ENCODE measurements at regions not wholly inside any gene's neighbourhood (a gene's known extent, or its start where the extent isn't known, plus 50 kb on each side); places are given as distances from the start of the nearest gene placed in this dataset.

DNA sequence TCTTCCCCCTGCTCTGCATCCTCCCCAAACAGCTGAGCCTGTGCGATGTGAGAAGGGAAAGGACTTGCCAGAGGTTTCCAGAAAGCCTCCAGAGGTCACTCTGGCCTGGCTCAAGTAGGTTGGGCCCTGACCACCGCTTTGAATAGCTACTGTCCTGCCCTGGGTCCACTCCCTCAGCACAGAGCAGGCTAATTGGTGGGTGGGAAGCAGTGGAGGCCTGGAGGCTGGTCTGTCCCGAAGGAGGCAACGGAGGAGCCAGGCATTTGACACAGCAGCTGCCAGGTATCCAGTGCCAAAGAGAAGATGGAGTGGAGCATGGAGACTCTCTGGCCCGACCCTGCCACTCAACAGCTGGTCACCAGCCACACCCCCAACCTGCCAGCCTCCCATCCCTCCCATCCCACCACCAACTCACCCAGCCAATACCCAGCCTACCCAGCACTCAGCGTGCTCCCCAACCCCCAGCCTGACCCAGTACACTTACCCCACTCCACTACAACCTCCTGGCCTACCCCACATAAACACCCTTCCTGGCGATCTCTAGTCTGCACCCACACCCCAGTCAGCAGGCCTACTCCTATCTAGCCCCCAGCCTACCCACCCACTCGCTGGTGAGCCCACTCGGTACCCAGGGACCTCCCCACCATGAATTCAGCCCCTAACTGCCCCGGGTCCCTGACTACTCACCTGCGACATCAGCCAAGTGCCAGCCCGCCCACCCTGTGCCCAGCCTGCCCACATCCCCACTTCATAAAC, 64.6 kb upstream of the COL13A1 start:
- H3K27me3 Mint-ChIP-seq (ENCODE audit: low read depth, unreplicated experiment): peaks cover 18% of the 10 kb centered on the region
- H3K4me3 Mint-ChIP-seq (ENCODE audit: unreplicated experiment): no peak overlapping the region
- Histone ChIP-seq H4K20me1 (ENCODE audit: insufficient read depth, low read length) (no peaks in the 10 kb centered on the region), H3K27me3 (ENCODE audit: insufficient read depth, low read length) (no peaks in the 10 kb centered on the region), H3K36me3 (ENCODE audit: insufficient read depth, low read length) (no peaks in the 10 kb centered on the region), H3K9ac (ENCODE audit: low read length) (no peak overlapping the region), H3K79me2 (ENCODE audit: insufficient read depth, low read length) (no peaks in the 10 kb centered on the region), H3K4me2 (ENCODE audit: low read length) (no peak overlapping the region), H3K4me3 (ENCODE audit: insufficient read depth, low read depth, low read length) (no peak overlapping the region), H3K27ac (ENCODE audit: low read depth, low read length) (no peak overlapping the region), H2AFZ (ENCODE audit: low read depth, low read length) (no peak overlapping the region), H3K4me1 (ENCODE audit: insufficient read depth, low read length) (peaks cover 27% of the 10 kb centered on the region), H3K9me3 (ENCODE audit: insufficient read depth, low read depth, low read length) (peaks cover 2% of the 10 kb centered on the region)
- peaks cover 22% of the 10 kb centered on the region for H3K4me1 Mint-ChIP-seq (ENCODE audit: low read depth, unreplicated experiment)
- H3K9me3 Mint-ChIP-seq (ENCODE audit: unreplicated experiment): peaks cover 4% of the 10 kb centered on the region
- no peak for FAIRE-seq
- no peak overlapping the region for H3K27ac Mint-ChIP-seq (ENCODE audit: unreplicated experiment)
- H3K36me3 Mint-ChIP-seq (ENCODE audit: low read depth, unreplicated experiment): no peaks in the 10 kb centered on the region
- no peak for DNase-seq (ENCODE audit: low read depth)
- no peak for TF ChIP-seq EZH2 (IDR thresholded peaks at IDR 0.05; ENCODE audit: insufficient read depth, low read length)
- TF ChIP-seq CTCF (IDR thresholded peaks at IDR 0.05; ENCODE audit: insufficient read depth, low read depth, low read length): no peak

- H3K9ac ChIP-seq (ENCODE audit: low read length): no peak overlapping the region
- peaks cover 2% of the 10 kb centered on the region for H3K9me3 ChIP-seq (ENCODE audit: insufficient read depth, low read depth, low read length)
- H3K4me2 ChIP-seq (ENCODE audit: low read length): no peak overlapping the region
- no peak for TF ChIP-seq CTCF (IDR thresholded peaks at IDR 0.05; ENCODE audit: insufficient read depth, low read depth, low read length)
- no peak for TF ChIP-seq EZH2 (IDR thresholded peaks at IDR 0.05; ENCODE audit: insufficient read depth, low read length)
- DNase-seq (ENCODE audit: low read depth): no peak
- no peaks in the 10 kb centered on the region for H3K36me3 ChIP-seq (ENCODE audit: insufficient read depth, low read length)
- H2AFZ ChIP-seq (ENCODE audit: low read depth, low read length): no peak overlapping the region
- no peaks in the 10 kb centered on the region for H3K79me2 ChIP-seq (ENCODE audit: insufficient read depth, low read length)
- peaks cover 20% of the 10 kb centered on the region for H3K4me1 Mint-ChIP-seq (ENCODE audit: low read depth, unreplicated experiment)
- no peaks in the 10 kb centered on the region for H3K36me3 Mint-ChIP-seq (ENCODE audit: low read depth, unreplicated experiment)
- no peak for FAIRE-seq
- H3K27ac Mint-ChIP-seq (ENCODE audit: unreplicated experiment): no peak overlapping the region
- H4K20me1 ChIP-seq (ENCODE audit: insufficient read depth, low read length): no peaks in the 10 kb centered on the region
- H3K27ac ChIP-seq (ENCODE audit: low read depth, low read length): no peak overlapping the region
- peaks cover 23% of the 10 kb centered on the region for H3K27me3 Mint-ChIP-seq (ENCODE audit: low read depth, unreplicated experiment)
- no peak overlapping the region for H3K4me3 Mint-ChIP-seq (ENCODE audit: unreplicated experiment)
- H3K9me3 Mint-ChIP-seq (ENCODE audit: unreplicated experiment): peaks cover 6% of the 10 kb centered on the region
- no peaks in the 10 kb centered on the region for H3K27me3 ChIP-seq (ENCODE audit: insufficient read depth, low read length)
- H3K4me1 ChIP-seq (ENCODE audit: insufficient read depth, low read length): peaks cover 24% of the 10 kb centered on the region
- no peak overlapping the region for H3K4me3 ChIP-seq (ENCODE audit: insufficient read depth, low read depth, low read length)
Observed at GRCh38 chr10:69738071-69738470, 63.6 kb upstream of the COL13A1 start.

GRCh38 chr10:69738858-69739435, 62.8 kb upstream of the COL13A1 start:
- H2AFZ ChIP-seq (ENCODE audit: low read depth, low read length): no peak overlapping the region
- H3K27me3 ChIP-seq (ENCODE audit: insufficient read depth, low read length): peaks cover 2% of the 10 kb centered on the region
- H3K36me3 ChIP-seq (ENCODE audit: insufficient read depth, low read length): no peaks in the 10 kb centered on the region
- Mint-ChIP-seq H3K27me3 (ENCODE audit: low read depth, unreplicated experiment) (peaks cover 29% of the 10 kb centered on the region), H3K4me3 (ENCODE audit: unreplicated experiment) (no peak overlapping the region), H3K9me3 (ENCODE audit: unreplicated experiment) (peaks cover 7% of the 10 kb centered on the region), H3K27ac (ENCODE audit: unreplicated experiment) (no peak overlapping the region), H3K36me3 (ENCODE audit: low read depth, unreplicated experiment) (no peaks in the 10 kb centered on the region), H3K4me1 (ENCODE audit: low read depth, unreplicated experiment) (peaks cover 16% of the 10 kb centered on the region)
- H4K20me1 ChIP-seq (ENCODE audit: insufficient read depth, low read length): no peaks in the 10 kb centered on the region
- no peaks in the 10 kb centered on the region for H3K79me2 ChIP-seq (ENCODE audit: insufficient read depth, low read length)
- no peak overlapping the region for H3K9ac ChIP-seq (ENCODE audit: low read length)
- H3K4me3 ChIP-seq (ENCODE audit: insufficient read depth, low read depth, low read length): no peak overlapping the region
- peaks cover 2% of the 10 kb centered on the region for H3K9me3 ChIP-seq (ENCODE audit: insufficient read depth, low read depth, low read length)
- no peak overlapping the region for H3K4me2 ChIP-seq (ENCODE audit: low read length)
- DNase-seq (ENCODE audit: low read depth) (no peak), FAIRE-seq (no peak)
- H3K27ac ChIP-seq (ENCODE audit: low read depth, low read length): no peak overlapping the region
- no peak for TF ChIP-seq CTCF (IDR thresholded peaks at IDR 0.05; ENCODE audit: insufficient read depth, low read depth, low read length)
- TF ChIP-seq EZH2 (IDR thresholded peaks at IDR 0.05; ENCODE audit: insufficient read depth, low read length): no peak
- peaks cover 15% of the 10 kb centered on the region for H3K4me1 ChIP-seq (ENCODE audit: insufficient read depth, low read length)

Measured in astrocyte (in vitro differentiated cells and primary cell).